Activated B cell treated with CpG ODN at 0.5 μM for 24 hours (primary cell): ENCODE measurements at regions not wholly inside any gene's neighbourhood (a gene's known extent, or its start where the extent isn't known, plus 50 kb on each side); places are given as distances from the start of the nearest gene placed in this dataset.

Source experiments
- ATAC-seq: fragments of 200-7000 bp; cut with Tn5 transposase; one replicate; pipeline ENCODE4 v1.10.0; 2021; ENCODE audit warnings: low read depth, mild to moderate bottlenecking, moderate library complexity
- CTCF ChIA-PET: fragments of 350-600 bp; sonication (Branson Sonifier 250); formaldehyde crosslinking; loops from one replicate; lab custom pipeline; 2021; ENCODE audit warnings: antibody characterized with exemption; lab: Charles Lee
- POLR2A ChIA-PET: fragments of 350-600 bp; sonication (Branson Sonifier 250); formaldehyde crosslinking; loops from one replicate; lab custom pipeline; 2021; ENCODE audit warnings: antibody characterized with exemption; lab: Charles Lee
- DNase-seq: peaks from one replicate; pipeline ENCODE4 v3.0.0; 2022
- H3K27ac Mint-ChIP-seq: one replicate; pipeline ENCODE4 v1.8.0; 2020; ENCODE audit warnings: mixed read lengths
- H3K27me3 Mint-ChIP-seq: one replicate; pipeline ENCODE4 v1.8.0; 2021; ENCODE audit warnings: mixed read lengths
- H3K36me3 Mint-ChIP-seq: one replicate; pipeline ENCODE4 v1.8.0; 2021; ENCODE audit warnings: low read depth, mixed read lengths
- H3K4me1 Mint-ChIP-seq: one replicate; pipeline ENCODE4 v1.8.0; 2021; ENCODE audit warnings: mixed read lengths
- H3K4me3 Mint-ChIP-seq: one replicate; pipeline ENCODE4 v1.8.0; 2020; ENCODE audit warnings: mild to moderate bottlenecking, mixed read lengths
- H3K9me3 Mint-ChIP-seq: one replicate; pipeline ENCODE4 v1.8.0; 2020; ENCODE audit warnings: mixed read lengths
- intact Hi-C: fragments of 100-400 bp; cut with micrococcal nuclease; formaldehyde crosslinking; loops from one replicate; pipeline ENCODE4 v1.15.1; 2024
- TF ChIP-seq, protein P1 (sequence below): fragments of 200-600 bp; IDR thresholded peaks from one replicate; pipeline ENCODE4 v1.8.0; 2022; ENCODE audit warnings: antibody characterized with exemption, mild to moderate bottlenecking

DNA sequence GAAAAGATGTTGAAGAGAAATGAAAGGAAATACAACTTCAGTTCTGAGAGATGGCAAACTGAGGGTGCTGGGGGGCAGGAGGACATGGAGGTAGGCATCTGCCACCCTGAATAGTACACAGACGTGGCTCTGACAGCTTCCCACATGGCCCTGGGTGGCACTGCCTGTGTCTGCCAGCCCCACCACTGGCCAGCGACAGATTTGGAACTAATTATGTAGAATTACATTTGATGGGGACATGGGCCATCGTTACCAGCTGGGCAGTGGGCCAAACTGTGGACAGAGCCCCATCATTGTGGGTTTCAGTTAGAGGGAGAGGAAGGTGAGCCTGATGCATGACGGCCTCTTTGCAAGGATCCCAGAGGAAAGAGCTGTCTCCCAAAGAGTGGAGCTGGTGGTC lies 216.0 kb upstream of the HAAO start:
- DNase-seq (no peak), ATAC-seq (no peak)
- Mint-ChIP-seq H3K36me3 (no peaks in the 10 kb centered on the region), H3K9me3 (peaks cover 2% of the 10 kb centered on the region), H3K27ac (no peak overlapping the region), H3K4me3 (no peak overlapping the region), H3K4me1 (no peaks in the 10 kb centered on the region), H3K27me3 (peaks cover 22% of the 10 kb centered on the region)
- ChIA-PET CTCF (no interaction called here), POLR2A (no interaction called here)
- TF ChIP-seq, protein P1, sequence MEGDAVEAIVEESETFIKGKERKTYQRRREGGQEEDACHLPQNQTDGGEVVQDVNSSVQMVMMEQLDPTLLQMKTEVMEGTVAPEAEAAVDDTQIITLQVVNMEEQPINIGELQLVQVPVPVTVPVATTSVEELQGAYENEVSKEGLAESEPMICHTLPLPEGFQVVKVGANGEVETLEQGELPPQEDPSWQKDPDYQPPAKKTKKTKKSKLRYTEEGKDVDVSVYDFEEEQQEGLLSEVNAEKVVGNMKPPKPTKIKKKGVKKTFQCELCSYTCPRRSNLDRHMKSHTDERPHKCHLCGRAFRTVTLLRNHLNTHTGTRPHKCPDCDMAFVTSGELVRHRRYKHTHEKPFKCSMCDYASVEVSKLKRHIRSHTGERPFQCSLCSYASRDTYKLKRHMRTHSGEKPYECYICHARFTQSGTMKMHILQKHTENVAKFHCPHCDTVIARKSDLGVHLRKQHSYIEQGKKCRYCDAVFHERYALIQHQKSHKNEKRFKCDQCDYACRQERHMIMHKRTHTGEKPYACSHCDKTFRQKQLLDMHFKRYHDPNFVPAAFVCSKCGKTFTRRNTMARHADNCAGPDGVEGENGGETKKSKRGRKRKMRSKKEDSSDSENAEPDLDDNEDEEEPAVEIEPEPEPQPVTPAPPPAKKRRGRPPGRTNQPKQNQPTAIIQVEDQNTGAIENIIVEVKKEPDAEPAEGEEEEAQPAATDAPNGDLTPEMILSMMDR, result no peak
- intact Hi-C loops, result no loop called here

GRCh38 chr2:43007901-43008300 lies 215.5 kb upstream of the HAAO start:
- ChIA-PET POLR2A (no interaction called here), CTCF (no interaction called here)
- no peak overlapping the region for H3K4me3 Mint-ChIP-seq
- H3K4me1 Mint-ChIP-seq, result no peaks in the 10 kb centered on the region
- H3K27me3 Mint-ChIP-seq, result peaks cover 22% of the 10 kb centered on the region
- no peaks in the 10 kb centered on the region for H3K36me3 Mint-ChIP-seq
- H3K27ac Mint-ChIP-seq, result no peak overlapping the region
- DNase-seq (no peak), ATAC-seq (no peak)
- TF ChIP-seq, protein P1, result no peak
- peaks cover 2% of the 10 kb centered on the region for H3K9me3 Mint-ChIP-seq
- intact Hi-C loops, result no loop called here

GRCh38 chr2:43006834-43007543 lies 214.6 kb upstream of the HAAO start:
- no peak overlapping the region for H3K4me3 Mint-ChIP-seq
- H3K36me3 Mint-ChIP-seq, result no peaks in the 10 kb centered on the region
- CTCF ChIA-PET, result no interaction called here
- peaks cover 2% of the 10 kb centered on the region for H3K9me3 Mint-ChIP-seq
- intact Hi-C loops, result no loop called here
- ATAC-seq (no peak), DNase-seq (no peak)
- TF ChIP-seq, protein P1, result no peak
- H3K4me1 Mint-ChIP-seq, result no peaks in the 10 kb centered on the region
- POLR2A ChIA-PET, result no interaction called here
- H3K27ac Mint-ChIP-seq, result no peak overlapping the region
- peaks cover 22% of the 10 kb centered on the region for H3K27me3 Mint-ChIP-seq

GRCh38 chr2:43005975-43006833 lies 213.8 kb upstream of the HAAO start:
- TF ChIP-seq, protein P1, result no peak
- ATAC-seq (no peak), DNase-seq (no peak)
- CTCF ChIA-PET, result no interaction called here
- intact Hi-C loops, result no loop called here
- no peak overlapping the region for H3K27ac Mint-ChIP-seq
- peaks cover under 1% of the 10 kb centered on the region for H3K4me1 Mint-ChIP-seq
- peaks cover 22% of the 10 kb centered on the region for H3K27me3 Mint-ChIP-seq
- no peak overlapping the region for H3K4me3 Mint-ChIP-seq
- peaks cover 2% of the 10 kb centered on the region for H3K9me3 Mint-ChIP-seq
- no peaks in the 10 kb centered on the region for H3K36me3 Mint-ChIP-seq
- POLR2A ChIA-PET, result no interaction called here

DNA sequence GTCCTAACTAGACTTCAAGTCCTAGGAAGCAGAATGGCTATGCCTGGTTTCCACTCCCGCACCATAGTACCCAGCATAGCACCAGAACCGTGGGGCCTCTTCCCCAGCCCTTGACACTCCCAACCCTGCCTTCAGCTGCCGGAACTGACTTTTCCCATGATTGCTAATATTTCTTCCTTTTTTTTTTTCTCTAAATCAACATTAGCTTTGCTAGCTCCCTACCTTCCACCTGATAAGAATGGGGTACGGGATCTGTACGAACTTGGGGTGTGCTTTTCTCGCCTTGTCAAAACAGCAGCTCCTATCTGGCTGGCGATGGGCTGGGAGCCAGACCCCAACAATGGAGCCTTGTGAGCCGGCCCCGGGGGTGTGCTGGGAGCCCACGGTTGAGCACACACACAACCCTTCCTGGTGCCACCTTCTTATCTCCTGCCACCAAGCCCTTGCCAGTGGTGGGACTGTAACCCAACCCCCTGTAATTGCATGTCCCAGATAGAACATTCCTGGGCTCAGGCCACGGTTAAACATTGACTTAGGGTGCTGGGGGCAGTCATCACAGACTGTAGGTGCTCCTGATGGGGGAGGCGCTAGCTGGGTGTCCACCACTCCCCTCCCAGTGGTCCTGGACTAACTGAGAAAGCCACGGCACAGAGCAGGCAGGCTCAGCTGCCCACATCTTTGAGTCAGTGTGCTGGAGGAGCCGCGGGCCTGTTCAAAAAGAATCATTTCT lies 213.0 kb upstream of the HAAO start:
- Mint-ChIP-seq H3K27me3 (peaks cover 22% of the 10 kb centered on the region), H3K4me1 (peaks cover 7% of the 10 kb centered on the region), H3K36me3 (no peaks in the 10 kb centered on the region), H3K9me3 (peaks cover 2% of the 10 kb centered on the region), H3K4me3 (no peak overlapping the region), H3K27ac (no peak overlapping the region)
- no peak for ATAC-seq
- POLR2A ChIA-PET, result no interaction called here
- CTCF ChIA-PET, result no interaction called here
- TF ChIP-seq, protein P1, result no peak
- intact Hi-C loops, result no loop called here
- no peak for DNase-seq
